Suprapubic skin (tissue), 4 donors: ENCODE measurements at regions not wholly inside any gene's neighbourhood (a gene's known extent, or its start where the extent isn't known, plus 50 kb on each side); places are given as distances from the start of the nearest gene placed in this dataset.

ENCODE experiments used
- DNase-seq, 2 donors: peaks; one replicate each; pipeline ENCODE4 v3.0.0-alpha.2; 2019; ENCODE audit warnings: low spot score in 2 of 2
- H3K27ac ChIP-seq: fragments of 200-600 bp; sonication (generic); one replicate; pipeline ENCODE4 v1.5.1; 2019
- H3K27me3 ChIP-seq: fragments of 200-600 bp; sonication (generic); one replicate; pipeline ENCODE4 v1.5.1; 2019
- H3K36me3 ChIP-seq: fragments of 200-600 bp; sonication (generic); one replicate; pipeline ENCODE4 v1.5.1; 2019
- H3K4me1 ChIP-seq: fragments of 200-600 bp; sonication (generic); one replicate; pipeline ENCODE4 v1.5.1; 2019
- H3K4me3 ChIP-seq: fragments of 200-600 bp; sonication (generic); one replicate; pipeline ENCODE4 v1.5.1; 2019; ENCODE audit warnings: mild to moderate bottlenecking
- H3K9me3 ChIP-seq: fragments of 200-600 bp; sonication (generic); one replicate; pipeline ENCODE4 v1.5.1; 2019
- EP300 ChIP-seq: sonication (generic); formaldehyde crosslinking; IDR thresholded peaks from one replicate; pipeline ENCODE4 v1.6.1; 2017; ENCODE audit warnings: antibody characterized with exemption
- POLR2A ChIP-seq, 2 donors: fragments of 450-650 bp; IDR thresholded peaks; one replicate each; pipeline ENCODE4 v1.6.1; 2017; ENCODE audit warnings: antibody characterized with exemption in 2 of 2, mild to moderate bottlenecking in 2 of 2, moderate library complexity in 2 of 2
- POLR2AphosphoS5 ChIP-seq, 3 donors: sonication (generic); formaldehyde crosslinking; IDR thresholded peaks; one replicate each; pipeline ENCODE4 v1.6.1; 2017; ENCODE audit warnings: antibody characterized with exemption in 3 of 3
- WGBS: methylation state at CpG from one replicate; pipeline ENCODE4 v1.1.5; 2018; 5-methylcytosine and 5-hydroxymethylcytosine counted together
- TF ChIP-seq, protein P1 (sequence below), 2 donors: fragments of 200-600 bp in 1 of 2; fragments of 450-650 bp in 1 of 2; sonication (generic) in 1 of 2; IDR thresholded peaks; one replicate each; pipeline ENCODE4 v1.5.1; 2016 to 2019; ENCODE audit warnings: antibody characterized with exemption in 2 of 2, mild to moderate bottlenecking in 1 of 2, moderate library complexity in 1 of 2

DNA sequence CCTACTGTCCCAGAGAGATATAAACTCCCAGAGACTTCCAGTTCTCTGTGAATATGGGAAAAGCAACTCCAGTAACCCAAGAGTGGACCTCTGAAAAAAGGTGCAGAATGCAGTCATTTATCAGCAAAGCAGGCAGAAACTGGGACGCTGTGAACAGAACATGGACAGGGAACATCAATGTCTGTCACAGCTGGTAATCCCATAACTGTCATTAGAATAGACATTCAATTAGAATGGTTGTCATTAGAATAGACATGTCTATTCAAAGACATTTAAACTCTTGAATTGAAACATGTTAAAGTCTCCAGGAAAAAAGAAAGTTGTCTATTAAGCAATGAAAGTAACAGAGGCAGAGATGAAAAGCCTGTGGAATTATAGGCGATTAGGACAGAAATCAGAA lies 302.1 kb downstream of the BTBD3 start:
- no peak for DNase-seq
- Histone ChIP-seq H3K4me1 (no peaks in the 10 kb centered on the region), H3K9me3 (no peaks in the 10 kb centered on the region), H3K4me3 (no peak overlapping the region), H3K36me3 (no peaks in the 10 kb centered on the region), H3K27ac (no peak overlapping the region), H3K27me3 (no peaks in the 10 kb centered on the region)
- TF ChIP-seq, protein P1, sequence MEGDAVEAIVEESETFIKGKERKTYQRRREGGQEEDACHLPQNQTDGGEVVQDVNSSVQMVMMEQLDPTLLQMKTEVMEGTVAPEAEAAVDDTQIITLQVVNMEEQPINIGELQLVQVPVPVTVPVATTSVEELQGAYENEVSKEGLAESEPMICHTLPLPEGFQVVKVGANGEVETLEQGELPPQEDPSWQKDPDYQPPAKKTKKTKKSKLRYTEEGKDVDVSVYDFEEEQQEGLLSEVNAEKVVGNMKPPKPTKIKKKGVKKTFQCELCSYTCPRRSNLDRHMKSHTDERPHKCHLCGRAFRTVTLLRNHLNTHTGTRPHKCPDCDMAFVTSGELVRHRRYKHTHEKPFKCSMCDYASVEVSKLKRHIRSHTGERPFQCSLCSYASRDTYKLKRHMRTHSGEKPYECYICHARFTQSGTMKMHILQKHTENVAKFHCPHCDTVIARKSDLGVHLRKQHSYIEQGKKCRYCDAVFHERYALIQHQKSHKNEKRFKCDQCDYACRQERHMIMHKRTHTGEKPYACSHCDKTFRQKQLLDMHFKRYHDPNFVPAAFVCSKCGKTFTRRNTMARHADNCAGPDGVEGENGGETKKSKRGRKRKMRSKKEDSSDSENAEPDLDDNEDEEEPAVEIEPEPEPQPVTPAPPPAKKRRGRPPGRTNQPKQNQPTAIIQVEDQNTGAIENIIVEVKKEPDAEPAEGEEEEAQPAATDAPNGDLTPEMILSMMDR (IDR thresholded peaks at IDR 0.05), result no peak
- TF ChIP-seq POLR2A (IDR thresholded peaks at IDR 0.05) (no peak), POLR2AphosphoS5 (IDR thresholded peaks at IDR 0.05) (no peak), EP300 (no peak)
- 66% methylated on average over 2 of the region's 2 CpGs for WGBS

- no peaks in the 10 kb centered on the region for H3K9me3 ChIP-seq
- TF ChIP-seq, protein P1 (IDR thresholded peaks at IDR 0.05), result no peak
- TF ChIP-seq EP300 (no peak), POLR2A (IDR thresholded peaks at IDR 0.05) (no peak), POLR2AphosphoS5 (IDR thresholded peaks at IDR 0.05) (no peak)
- H3K4me1 ChIP-seq, result no peaks in the 10 kb centered on the region
- no peaks in the 10 kb centered on the region for H3K36me3 ChIP-seq
- H3K4me3 ChIP-seq, result no peak overlapping the region
- H3K27ac ChIP-seq, result no peak overlapping the region
- 76% methylated on average over 2 of the region's 2 CpGs for WGBS
- no peaks in the 10 kb centered on the region for H3K27me3 ChIP-seq
- DNase-seq, result no peak
Measured at GRCh38 chr20:12223057-12223456, 305.4 kb downstream of the BTBD3 start.

GRCh38 chr20:12225898-12226297 lies 308.2 kb downstream of the BTBD3 start:
- no peaks in the 10 kb centered on the region for H3K9me3 ChIP-seq
- TF ChIP-seq POLR2A (IDR thresholded peaks at IDR 0.05) (no peak), EP300 (no peak), POLR2AphosphoS5 (IDR thresholded peaks at IDR 0.05) (no peak)
- TF ChIP-seq, protein P1 (IDR thresholded peaks at IDR 0.05), result no peak
- DNase-seq, result no peak
- no peaks in the 10 kb centered on the region for H3K27me3 ChIP-seq
- 64% methylated on average over 1 of the region's 1 CpG for WGBS
- no peak overlapping the region for H3K4me3 ChIP-seq
- H3K4me1 ChIP-seq, result no peaks in the 10 kb centered on the region
- no peaks in the 10 kb centered on the region for H3K36me3 ChIP-seq
- no peak overlapping the region for H3K27ac ChIP-seq

DNA sequence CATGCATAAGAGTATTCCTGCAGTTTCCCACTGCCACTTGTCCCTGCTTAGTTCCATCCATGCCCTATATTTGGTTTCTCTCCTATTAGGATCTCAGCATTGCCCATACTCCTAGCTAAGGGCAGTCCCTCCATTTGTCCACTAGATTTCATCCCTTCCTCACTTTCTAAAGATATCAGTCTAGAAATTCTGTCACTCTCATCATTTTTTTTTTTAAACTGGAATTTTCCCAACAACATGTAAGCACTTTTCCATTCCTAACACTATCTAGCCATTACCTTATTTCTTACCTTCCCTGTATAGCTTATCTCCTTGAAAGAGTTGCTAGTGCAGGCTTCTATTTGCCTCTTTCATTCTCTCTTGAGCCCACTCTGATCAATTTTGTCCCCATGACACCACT lies 312.2 kb downstream of the BTBD3 start:
- no peaks in the 10 kb centered on the region for H3K27me3 ChIP-seq
- H3K36me3 ChIP-seq, result no peaks in the 10 kb centered on the region

GRCh38 chr20:12237772-12238171 lies 320.1 kb downstream of the BTBD3 start:
- DNase-seq, result no peak
- no peak for TF ChIP-seq EP300
- no peak for TF ChIP-seq POLR2A (IDR thresholded peaks at IDR 0.05)
- TF ChIP-seq, protein P1 (IDR thresholded peaks at IDR 0.05), result no peak
- TF ChIP-seq POLR2AphosphoS5 (IDR thresholded peaks at IDR 0.05), result no peak
- Histone ChIP-seq H3K27me3 (no peaks in the 10 kb centered on the region), H3K4me1 (no peaks in the 10 kb centered on the region), H3K4me3 (no peak overlapping the region), H3K27ac (no peak overlapping the region), H3K36me3 (no peaks in the 10 kb centered on the region), H3K9me3 (no peaks in the 10 kb centered on the region)
- WGBS, result 38% methylated on average over 6 of the region's 6 CpGs

More for the DNA sequence above, 312.2 kb downstream of the BTBD3 start:
- TF ChIP-seq EP300, result no peak
- TF ChIP-seq, protein P1 (IDR thresholded peaks at IDR 0.05), result no peak
- Histone ChIP-seq H3K4me1 (no peaks in the 10 kb centered on the region), H3K9me3 (no peaks in the 10 kb centered on the region), H3K4me3 (no peak overlapping the region), H3K27ac (no peak overlapping the region)
- no peak for DNase-seq
